ENCODE measurements at regions not wholly inside any gene's neighbourhood (a gene's known extent, or its start where the extent isn't known, plus 50 kb on each side); places are given as distances from the start of the nearest gene placed in this dataset.

DNA sequence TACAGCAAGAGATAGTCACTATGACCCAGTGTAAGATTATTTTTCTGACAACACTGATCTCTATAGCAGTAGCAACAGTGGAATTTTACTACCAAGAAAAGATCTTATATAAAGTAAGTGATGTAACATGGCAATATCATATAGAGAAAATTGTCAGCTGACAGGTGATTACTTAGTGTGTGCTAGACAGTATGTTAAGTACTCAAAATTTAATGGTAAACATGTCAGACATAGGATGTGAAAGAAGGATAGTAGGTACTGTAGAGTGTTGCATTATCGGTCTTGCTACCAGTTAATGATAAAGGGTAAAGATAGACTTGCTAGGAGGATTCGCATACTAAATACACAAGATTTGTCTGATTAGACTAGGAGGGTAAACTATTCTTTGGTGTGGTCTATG lies 247.4 kb downstream of the CYLC2 start:
- DNase-seq = no peak
- Histone ChIP-seq H2BK12ac (ENCODE audit: low read length in 2 of 2) (no peak overlapping the region), H3K4me3 (ENCODE audit: insufficient read depth in 1 of 2, low read depth in 1 of 2, low read length in 2 of 2) (no peak overlapping the region), H2AK5ac (ENCODE audit: low read length, severe bottlenecking) (no peak overlapping the region), H3K18ac (ENCODE audit: low read depth in 1 of 2, low read length in 2 of 2) (no peak overlapping the region), H3K4ac (ENCODE audit: low read depth in 1 of 2, low read length in 2 of 2) (no peak overlapping the region), H3K27ac (ENCODE audit: low read length, poor library complexity, severe bottlenecking) (no peak overlapping the region), H3K27me3 (ENCODE audit: control insufficient read depth in 1 of 2, insufficient read depth in 1 of 2, low read length in 2 of 2) (no peaks in the 10 kb centered on the region), H2BK15ac (ENCODE audit: low read depth, poor library complexity, severe bottlenecking) (no peak overlapping the region), H3K4me2 (ENCODE audit: low read length, poor library complexity, severe bottlenecking) (no peak overlapping the region), H3K79me1 (replicated peaks; ENCODE audit: low read length, poor library complexity, severe bottlenecking) (no peaks in the 10 kb centered on the region), H4K8ac (ENCODE audit: low read length) (no peak overlapping the region), H3K9me3 (ENCODE audit: control insufficient read depth, low read length) (no peaks in the 10 kb centered on the region), H3K4me1 (ENCODE audit: control insufficient read depth, insufficient read depth, low read depth, low read length) (no peaks in the 10 kb centered on the region), H3K36me3 (ENCODE audit: control insufficient read depth in 1 of 2, insufficient read depth in 2 of 2, low read depth in 1 of 2, low read length in 2 of 2) (no peaks in the 10 kb centered on the region), H3K9ac (ENCODE audit: low read length) (no peak overlapping the region), H2BK120ac (ENCODE audit: low read depth, low read length) (no peak overlapping the region), H2AFZ (ENCODE audit: low read depth, low read length) (no peak overlapping the region), H3K23ac (ENCODE audit: low read length in 2 of 2) (no peak overlapping the region), H4K91ac (ENCODE audit: low read length) (no peak overlapping the region), H3K14ac (ENCODE audit: low read length in 2 of 2) (no peak overlapping the region), H2BK5ac (ENCODE audit: low read depth, low read length, poor library complexity, severe bottlenecking) (no peak overlapping the region)
- WGBS = 90% methylated on average over 2 of the region's 2 CpGs

DNA sequence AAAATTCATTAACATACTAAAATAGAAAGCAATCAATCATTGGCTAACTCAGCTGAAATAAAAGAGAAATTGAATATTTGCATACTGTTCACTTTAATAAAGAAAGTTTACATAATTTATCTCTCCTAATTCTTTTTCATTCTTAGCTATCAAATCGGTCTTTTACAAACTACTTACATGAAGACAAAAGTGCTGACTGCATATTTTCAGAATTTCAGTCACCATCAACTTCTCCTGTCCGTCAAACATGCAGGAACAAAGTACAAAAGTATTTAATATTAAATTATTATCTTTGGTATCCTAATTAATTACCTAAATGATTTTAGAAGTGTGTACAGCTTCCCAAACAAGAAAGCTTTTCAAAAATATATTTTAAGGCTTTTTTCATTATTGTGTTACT lies 248.4 kb downstream of the CYLC2 start:
- Histone ChIP-seq H4K91ac (ENCODE audit: low read length) (no peak overlapping the region), H2BK15ac (ENCODE audit: low read depth, poor library complexity, severe bottlenecking) (no peak overlapping the region), H3K18ac (ENCODE audit: low read depth in 1 of 2, low read length in 2 of 2) (no peak overlapping the region), H4K8ac (ENCODE audit: low read length) (no peak overlapping the region), H3K23ac (ENCODE audit: low read length in 2 of 2) (no peak overlapping the region), H3K79me1 (replicated peaks; ENCODE audit: low read length, poor library complexity, severe bottlenecking) (no peaks in the 10 kb centered on the region), H3K4ac (ENCODE audit: low read depth in 1 of 2, low read length in 2 of 2) (no peak overlapping the region), H2AFZ (ENCODE audit: low read depth, low read length) (no peak overlapping the region), H2BK5ac (ENCODE audit: low read depth, low read length, poor library complexity, severe bottlenecking) (no peak overlapping the region), H3K9me3 (ENCODE audit: control insufficient read depth, low read length) (no peaks in the 10 kb centered on the region), H3K27ac (ENCODE audit: low read length, poor library complexity, severe bottlenecking) (no peak overlapping the region), H3K4me2 (ENCODE audit: low read length, poor library complexity, severe bottlenecking) (no peak overlapping the region), H2BK120ac (ENCODE audit: low read depth, low read length) (no peak overlapping the region), H3K36me3 (ENCODE audit: control insufficient read depth in 1 of 2, insufficient read depth in 2 of 2, low read depth in 1 of 2, low read length in 2 of 2) (no peaks in the 10 kb centered on the region), H3K14ac (ENCODE audit: low read length in 2 of 2) (no peak overlapping the region), H2BK12ac (ENCODE audit: low read length in 2 of 2) (no peak overlapping the region), H3K4me1 (ENCODE audit: control insufficient read depth, insufficient read depth, low read depth, low read length) (no peaks in the 10 kb centered on the region), H3K9ac (ENCODE audit: low read length) (no peak overlapping the region), H2AK5ac (ENCODE audit: low read length, severe bottlenecking) (no peak overlapping the region), H3K4me3 (ENCODE audit: insufficient read depth in 1 of 2, low read depth in 1 of 2, low read length in 2 of 2) (no peak overlapping the region), H3K27me3 (ENCODE audit: control insufficient read depth in 1 of 2, insufficient read depth in 1 of 2, low read length in 2 of 2) (no peaks in the 10 kb centered on the region)
- no peak for DNase-seq
- 70% methylated on average over 1 of the region's 2 CpGs for WGBS

DNA sequence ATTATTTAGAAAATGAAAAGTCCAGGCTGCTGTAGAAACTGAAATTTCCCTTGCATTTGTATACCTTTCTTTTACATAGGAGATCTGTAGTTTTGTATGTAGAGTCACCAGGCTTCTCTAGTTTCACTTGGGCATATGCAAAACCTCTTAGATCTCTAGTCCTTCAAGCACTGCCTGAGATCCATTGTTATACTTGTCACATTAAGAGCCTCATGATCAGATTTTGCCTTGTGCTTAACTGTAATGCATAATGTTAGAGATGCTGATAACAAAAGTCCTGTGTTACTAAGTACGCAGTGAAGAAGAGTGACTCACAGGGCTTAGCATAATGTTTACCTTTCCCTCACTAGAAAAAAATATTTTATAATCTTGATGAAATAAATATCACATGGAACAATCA lies 250.2 kb downstream of the CYLC2 start:
- no peak overlapping the region for H3K27ac ChIP-seq (ENCODE audit: low read length, poor library complexity, severe bottlenecking)
- no peak overlapping the region for H3K4me3 ChIP-seq (ENCODE audit: insufficient read depth in 1 of 2, low read depth in 1 of 2, low read length in 2 of 2)
- no peak overlapping the region for H3K9ac ChIP-seq (ENCODE audit: low read length)
- no peak for DNase-seq
- no peak overlapping the region for H3K4me2 ChIP-seq (ENCODE audit: low read length, poor library complexity, severe bottlenecking)
- no peak overlapping the region for H4K91ac ChIP-seq (ENCODE audit: low read length)
- no peak overlapping the region for H2BK15ac ChIP-seq (ENCODE audit: low read depth, poor library complexity, severe bottlenecking)
- H3K79me1 ChIP-seq (replicated peaks; ENCODE audit: low read length, poor library complexity, severe bottlenecking) = no peaks in the 10 kb centered on the region
- no peaks in the 10 kb centered on the region for H3K4me1 ChIP-seq (ENCODE audit: control insufficient read depth, insufficient read depth, low read depth, low read length)
- no peaks in the 10 kb centered on the region for H3K27me3 ChIP-seq (ENCODE audit: control insufficient read depth in 1 of 2, insufficient read depth in 1 of 2, low read length in 2 of 2)
- no peak overlapping the region for H3K14ac ChIP-seq (ENCODE audit: low read length in 2 of 2)
- no peak overlapping the region for H3K18ac ChIP-seq (ENCODE audit: low read depth in 1 of 2, low read length in 2 of 2)
- H3K9me3 ChIP-seq (ENCODE audit: control insufficient read depth, low read length) = no peaks in the 10 kb centered on the region
- no peak overlapping the region for H4K8ac ChIP-seq (ENCODE audit: low read length)
- no peak overlapping the region for H2AFZ ChIP-seq (ENCODE audit: low read depth, low read length)
- no CpG with 5 or more reads among the region's 1 CpG for WGBS
- H2BK12ac ChIP-seq (ENCODE audit: low read length in 2 of 2) = no peak overlapping the region
- no peaks in the 10 kb centered on the region for H3K36me3 ChIP-seq (ENCODE audit: control insufficient read depth in 1 of 2, insufficient read depth in 2 of 2, low read depth in 1 of 2, low read length in 2 of 2)
- H2BK120ac ChIP-seq (ENCODE audit: low read depth, low read length) = no peak overlapping the region
- no peak overlapping the region for H3K23ac ChIP-seq (ENCODE audit: low read length in 2 of 2)
- no peak overlapping the region for H2BK5ac ChIP-seq (ENCODE audit: low read depth, low read length, poor library complexity, severe bottlenecking)
- H3K4ac ChIP-seq (ENCODE audit: low read depth in 1 of 2, low read length in 2 of 2) = no peak overlapping the region
- no peak overlapping the region for H2AK5ac ChIP-seq (ENCODE audit: low read length, severe bottlenecking)

DNA sequence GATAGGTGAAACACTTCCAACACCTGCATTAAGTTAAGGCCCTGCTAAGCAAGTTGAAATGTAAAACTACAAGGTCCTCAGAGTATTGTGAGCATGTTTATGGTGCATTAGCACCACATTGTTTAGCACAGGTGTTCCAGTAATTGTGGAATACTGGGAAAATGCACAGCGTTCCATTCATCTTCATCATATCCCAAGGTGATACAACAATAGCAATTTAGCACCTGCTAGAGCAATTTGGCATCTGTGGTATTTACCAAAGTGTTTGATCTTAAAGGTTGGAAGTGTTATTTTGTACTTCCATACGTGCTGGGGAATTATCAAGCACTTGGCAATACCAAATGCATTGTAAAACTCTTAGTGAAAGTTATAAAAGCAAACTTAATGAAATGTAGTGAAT lies 266.8 kb downstream of the CYLC2 start:
- H4K91ac ChIP-seq (ENCODE audit: low read length) = no peak overlapping the region
- no peak overlapping the region for H3K9ac ChIP-seq (ENCODE audit: low read length)
- H4K8ac ChIP-seq (ENCODE audit: low read length) = no peak overlapping the region
- no peak overlapping the region for H2BK5ac ChIP-seq (ENCODE audit: low read depth, low read length, poor library complexity, severe bottlenecking)
- 80% methylated on average over 1 of the region's 2 CpGs for WGBS
- H2AK5ac ChIP-seq (ENCODE audit: low read length, severe bottlenecking) = no peak overlapping the region
- DNase-seq = no peak
- H3K4me2 ChIP-seq (ENCODE audit: low read length, poor library complexity, severe bottlenecking) = no peak overlapping the region
- H3K9me3 ChIP-seq (ENCODE audit: control insufficient read depth, low read length) = peaks cover 21% of the 10 kb centered on the region
- no peaks in the 10 kb centered on the region for H3K4me1 ChIP-seq (ENCODE audit: control insufficient read depth, insufficient read depth, low read depth, low read length)
- H2BK15ac ChIP-seq (ENCODE audit: low read depth, poor library complexity, severe bottlenecking) = no peak overlapping the region
- H3K79me1 ChIP-seq (replicated peaks; ENCODE audit: low read length, poor library complexity, severe bottlenecking) = no peaks in the 10 kb centered on the region
- H2AFZ ChIP-seq (ENCODE audit: low read depth, low read length) = no peak overlapping the region
- no peak overlapping the region for H3K14ac ChIP-seq (ENCODE audit: low read length in 2 of 2)
- no peak overlapping the region for H2BK120ac ChIP-seq (ENCODE audit: low read depth, low read length)
- H3K36me3 ChIP-seq (ENCODE audit: control insufficient read depth in 1 of 2, insufficient read depth in 2 of 2, low read depth in 1 of 2, low read length in 2 of 2) = no peaks in the 10 kb centered on the region
- H3K23ac ChIP-seq (ENCODE audit: low read length in 2 of 2) = no peak overlapping the region
- no peak overlapping the region for H3K27ac ChIP-seq (ENCODE audit: low read length, poor library complexity, severe bottlenecking)
- no peak overlapping the region for H2BK12ac ChIP-seq (ENCODE audit: low read length in 2 of 2)
- H3K18ac ChIP-seq (ENCODE audit: low read depth in 1 of 2, low read length in 2 of 2) = no peak overlapping the region
- H3K4ac ChIP-seq (ENCODE audit: low read depth in 1 of 2, low read length in 2 of 2) = no peak overlapping the region
- H3K27me3 ChIP-seq (ENCODE audit: control insufficient read depth in 1 of 2, insufficient read depth in 1 of 2, low read length in 2 of 2) = no peaks in the 10 kb centered on the region
- no peak overlapping the region for H3K4me3 ChIP-seq (ENCODE audit: insufficient read depth in 1 of 2, low read depth in 1 of 2, low read length in 2 of 2)
